GM19397 (cell line): ENCODE measurements at regions not wholly inside any gene's neighbourhood (a gene's known extent, or its start where the extent isn't known, plus 50 kb on each side); places are given as distances from the start of the nearest gene placed in this dataset.
"Not testable (repeated sequence)": the region's sequence is repeated elsewhere in the genome, so short reads cannot be mapped to it uniquely, and the experiment has no call there.

Source experiments
- ATAC-seq: cut with Tn5 transposase; IDR thresholded peaks from one replicate; pipeline ENCODE4 v1.9.1; 2021; ENCODE audit warnings: mild to moderate bottlenecking, moderate library complexity; ENCODE audit not compliant: unreplicated experiment

DNA sequence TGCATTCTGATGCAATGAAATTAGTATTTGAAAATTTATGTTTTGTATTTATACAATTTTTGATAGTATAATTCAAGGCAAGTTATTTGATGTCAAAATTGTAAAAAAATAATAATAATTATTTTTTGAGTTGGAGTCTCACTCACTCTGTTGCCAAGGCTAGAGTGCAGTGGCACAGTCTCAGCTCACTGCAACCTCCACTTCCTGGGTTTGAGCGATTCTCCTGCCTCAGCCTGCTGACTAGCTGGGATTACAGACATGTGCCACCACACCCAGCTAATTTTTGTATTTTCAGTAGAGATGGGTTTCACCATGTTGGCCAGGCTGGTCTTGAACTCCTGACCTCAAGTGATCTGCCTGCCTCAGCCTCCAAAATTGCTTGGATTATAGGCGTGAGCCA, 342.4 kb upstream of the ARPP21 start:
- ATAC-seq: not testable (repeated sequence)

DNA sequence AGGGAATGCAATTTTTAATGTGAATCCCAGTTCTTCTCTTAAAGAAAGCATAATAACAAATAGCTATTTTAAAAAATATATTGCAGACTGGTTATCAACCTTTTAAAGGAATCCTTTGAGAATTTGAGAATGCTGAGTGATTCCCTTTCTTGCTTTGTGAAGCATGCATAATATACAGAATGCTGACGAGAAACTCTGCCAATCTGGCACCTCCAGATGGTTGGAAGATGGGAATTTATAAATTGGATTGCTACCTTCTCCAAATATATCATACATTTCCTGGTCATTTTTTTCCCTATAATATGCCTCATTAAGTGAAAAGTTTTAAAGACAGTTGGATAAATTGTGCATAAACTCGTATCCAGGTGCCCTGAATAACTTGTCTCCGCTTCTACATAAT, 333.9 kb upstream of the ARPP21 start:
- no peak for ATAC-seq

DNA sequence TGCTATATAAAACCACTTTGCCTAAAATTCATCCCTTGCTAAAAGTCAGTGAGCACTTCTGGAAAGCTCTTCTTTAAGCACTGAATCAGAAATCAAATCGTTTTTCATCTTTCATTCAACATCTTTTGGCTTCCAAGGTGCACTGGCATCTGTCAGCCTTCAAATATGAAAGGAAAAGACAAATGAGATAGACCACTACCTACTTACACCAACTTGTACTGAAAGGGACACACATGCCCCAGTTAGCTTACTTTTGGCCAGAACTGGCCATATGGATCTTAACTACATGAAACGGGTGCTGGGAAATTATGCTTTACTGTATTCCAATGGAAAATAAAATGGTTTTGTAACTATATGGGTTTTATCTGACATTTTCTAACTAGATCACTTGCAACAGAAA, 332.0 kb upstream of the ARPP21 start:
- ATAC-seq: no peak

DNA sequence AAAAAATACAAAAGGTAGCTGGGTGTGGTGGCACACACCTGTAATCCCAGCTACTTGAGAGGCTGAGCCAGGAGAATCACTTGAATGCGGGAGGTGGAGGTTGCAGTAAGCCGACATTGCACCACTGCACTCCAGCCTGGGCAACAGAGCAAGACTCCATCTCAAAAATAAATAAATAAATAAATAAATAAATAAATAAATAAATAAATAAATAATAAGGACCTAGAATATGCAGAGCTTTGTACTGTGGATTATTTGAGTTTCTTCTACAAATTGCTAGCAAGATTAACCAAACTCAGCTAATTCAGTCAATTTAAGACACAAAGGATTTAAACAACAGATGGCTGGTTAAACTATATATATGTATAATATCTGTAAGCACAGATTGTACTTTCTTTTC, 322.5 kb upstream of the ARPP21 start:
- not testable (repeated sequence) for ATAC-seq

DNA sequence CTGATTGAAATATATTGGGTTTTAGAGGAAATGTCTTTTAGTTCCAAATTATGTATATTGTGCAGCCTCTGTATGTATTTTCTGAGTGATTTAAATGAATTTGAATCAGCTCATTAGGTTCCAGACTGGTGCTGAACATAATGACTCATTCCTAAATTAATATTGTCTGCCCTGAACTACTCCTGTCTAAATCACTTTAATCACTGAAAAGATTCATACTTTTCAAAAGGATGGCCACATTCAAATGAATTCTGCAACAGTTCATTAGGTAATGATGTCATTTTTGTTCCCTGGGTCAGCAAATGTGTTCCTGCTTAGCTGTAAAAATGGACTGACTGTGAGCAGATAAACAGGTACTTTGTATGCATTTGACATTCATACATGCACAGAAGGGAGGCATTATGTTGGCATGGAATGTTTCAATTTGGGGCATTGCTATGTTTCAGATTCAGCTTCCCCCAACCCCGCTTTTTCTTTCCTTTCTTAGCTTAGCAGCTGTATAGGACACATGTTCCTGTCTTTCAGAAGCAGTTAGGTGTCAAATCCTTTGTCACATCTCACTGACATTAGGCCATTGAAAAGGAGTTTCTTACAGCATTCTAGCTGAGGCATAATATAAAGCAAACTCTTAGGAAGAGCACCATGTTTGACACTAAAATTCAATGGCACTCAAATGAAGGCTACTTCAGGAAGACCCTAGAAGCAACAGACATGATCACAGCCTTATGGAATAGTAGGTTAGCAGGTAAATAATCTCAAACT, 318.5 kb upstream of the ARPP21 start:
- ATAC-seq: no peak

DNA sequence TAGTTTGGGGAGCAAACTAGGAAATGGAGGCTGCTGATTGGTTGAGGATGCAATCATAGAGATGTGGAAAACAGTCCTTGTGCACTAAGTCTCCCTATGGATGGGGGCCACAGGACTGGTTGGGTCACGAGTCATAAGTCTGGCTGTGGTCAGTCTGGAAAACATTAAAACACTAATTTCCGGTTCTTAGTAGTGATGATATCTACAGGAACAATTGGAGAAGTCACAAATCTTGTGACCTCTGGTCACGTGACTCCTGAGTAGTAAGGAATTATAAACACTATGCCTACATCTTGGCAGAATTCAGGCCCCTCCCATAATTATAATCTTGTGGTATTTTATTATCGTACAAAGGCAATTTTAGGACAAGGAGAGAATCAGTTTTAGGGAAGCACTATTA, 317.3 kb upstream of the ARPP21 start:
- ATAC-seq: no peak

DNA sequence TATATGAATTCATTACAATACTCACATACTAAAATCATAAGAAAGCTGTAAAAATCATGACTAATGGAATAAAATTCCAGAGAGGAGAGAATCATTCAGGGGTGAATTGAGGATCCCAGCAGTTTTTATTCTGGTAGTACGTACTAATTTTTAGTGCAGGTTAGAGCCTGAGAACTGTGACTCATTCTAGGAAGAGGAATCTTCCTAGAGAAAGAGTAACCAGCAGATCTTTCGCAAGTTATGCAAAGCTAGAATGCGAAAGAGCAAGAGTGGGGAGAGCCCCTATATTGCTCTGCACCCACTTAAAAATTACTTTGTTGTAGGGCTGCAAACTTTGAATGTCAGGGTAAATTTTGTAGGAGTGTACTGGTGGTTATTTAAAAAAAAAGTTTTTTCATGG, 303.6 kb upstream of the ARPP21 start:
- no peak for ATAC-seq

DNA sequence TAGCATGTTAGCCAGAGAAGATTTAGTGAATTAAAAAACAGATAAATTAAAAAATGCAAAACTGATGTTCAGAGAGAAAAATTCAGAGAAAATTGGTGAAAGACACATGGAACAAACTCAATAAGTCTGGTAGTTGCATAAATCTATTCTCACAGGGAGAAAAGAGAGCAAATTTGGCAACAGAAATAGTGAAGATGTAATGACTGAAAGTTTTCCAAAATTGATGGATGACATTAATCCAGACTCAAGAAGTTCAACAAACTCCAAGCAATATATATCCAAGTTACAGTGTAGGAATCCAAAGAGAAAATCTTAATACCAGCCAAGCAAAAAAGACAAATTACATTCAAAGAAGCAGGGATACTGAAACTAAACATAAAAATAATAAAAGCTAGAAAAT, 302.7 kb upstream of the ARPP21 start:
- no peak for ATAC-seq

DNA sequence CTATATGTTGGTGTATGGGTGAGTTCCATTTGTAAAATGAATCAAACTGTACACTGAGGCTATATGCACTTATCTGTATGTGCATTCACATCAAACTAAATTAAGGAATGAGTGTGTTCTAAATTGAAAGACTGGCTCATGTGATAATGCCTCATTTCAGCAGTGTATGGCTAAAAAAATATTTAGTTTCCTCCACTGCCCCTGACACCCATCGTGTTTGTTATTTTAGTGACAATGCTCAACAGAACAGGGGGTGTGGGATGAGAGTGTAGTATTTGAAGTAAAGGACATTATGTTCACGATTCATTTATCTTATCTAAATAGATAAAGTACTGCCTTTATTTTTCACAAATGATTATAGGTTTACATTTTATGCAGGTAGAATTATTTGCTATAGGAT, 301.1 kb upstream of the ARPP21 start:
- ATAC-seq: no peak

DNA sequence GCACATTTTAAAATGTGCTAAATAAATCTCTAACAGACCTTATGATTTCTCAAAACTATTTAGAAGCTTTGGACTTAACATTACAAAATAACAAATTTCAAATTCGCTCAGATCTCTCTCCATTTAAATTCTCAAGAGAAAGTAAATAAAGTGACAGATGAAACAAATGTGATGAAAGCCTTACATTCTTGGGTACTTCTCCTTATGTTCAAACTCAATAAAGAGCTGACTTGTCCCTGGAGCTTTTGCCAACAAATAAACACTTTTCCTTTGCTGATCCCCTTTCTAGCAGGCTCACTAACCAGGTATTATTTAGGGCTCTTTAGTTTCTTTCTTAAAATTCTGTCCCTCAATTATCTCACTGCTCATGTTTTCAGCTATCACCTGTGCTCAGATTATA, 259.1 kb upstream of the ARPP21 start:
- no peak for ATAC-seq

DNA sequence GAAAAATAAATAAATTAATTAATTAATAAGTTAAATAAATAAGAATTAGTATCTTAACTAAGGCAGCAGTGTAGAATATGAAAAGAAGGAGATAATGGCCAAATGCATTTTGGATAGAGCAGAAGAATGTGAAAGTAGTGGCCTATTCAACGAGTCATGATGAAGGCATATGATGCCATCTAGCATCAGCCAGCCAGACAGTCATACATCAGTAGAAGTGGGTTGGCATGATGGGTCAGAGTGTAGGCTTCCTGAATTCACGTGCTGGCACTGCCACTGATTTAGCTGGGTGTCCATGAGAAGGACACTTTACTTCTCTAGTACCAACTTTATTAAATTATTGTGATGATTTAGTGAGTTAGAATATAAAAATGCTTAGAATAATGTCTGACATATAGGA, 256.1 kb upstream of the ARPP21 start:
- no peak for ATAC-seq

DNA sequence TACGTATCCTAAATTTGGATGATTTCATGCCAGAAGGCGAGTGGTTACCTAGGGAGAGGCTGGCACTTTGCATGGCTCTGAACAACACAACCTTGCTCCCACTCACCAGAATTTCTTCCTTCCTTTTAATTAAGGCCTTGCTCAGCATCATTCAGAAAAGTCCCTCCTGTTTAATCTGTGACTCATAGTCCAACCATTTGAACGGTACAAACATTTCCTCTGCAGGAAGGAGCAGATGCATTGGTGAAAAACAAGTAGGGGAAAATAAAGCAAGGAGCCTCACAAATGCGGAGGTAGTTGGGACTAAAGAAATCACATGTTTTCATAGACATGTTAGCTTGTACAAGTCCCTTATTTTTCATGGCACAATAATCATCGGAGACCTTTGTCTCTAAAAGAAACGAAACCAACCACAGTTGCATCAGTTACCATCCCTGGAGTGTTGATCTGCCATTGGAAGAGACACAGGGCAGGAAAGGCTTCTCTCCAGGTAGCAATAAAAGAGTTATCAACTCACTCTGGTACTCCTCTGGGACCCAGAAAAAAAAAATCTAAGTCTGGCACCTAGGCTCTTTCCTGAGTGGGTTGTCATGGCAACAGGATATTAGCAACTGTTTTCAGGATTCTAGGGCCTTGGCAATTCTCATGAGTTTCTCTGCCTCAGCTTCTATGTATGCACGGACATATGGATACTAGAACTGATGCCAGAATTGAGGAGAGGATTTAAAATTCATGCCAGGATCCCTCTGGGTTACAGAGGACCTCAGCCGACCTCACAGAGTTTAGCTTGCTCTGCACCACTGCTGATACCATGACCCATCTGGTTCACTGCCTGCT, 255.4 kb upstream of the ARPP21 start:
- no peak for ATAC-seq

DNA sequence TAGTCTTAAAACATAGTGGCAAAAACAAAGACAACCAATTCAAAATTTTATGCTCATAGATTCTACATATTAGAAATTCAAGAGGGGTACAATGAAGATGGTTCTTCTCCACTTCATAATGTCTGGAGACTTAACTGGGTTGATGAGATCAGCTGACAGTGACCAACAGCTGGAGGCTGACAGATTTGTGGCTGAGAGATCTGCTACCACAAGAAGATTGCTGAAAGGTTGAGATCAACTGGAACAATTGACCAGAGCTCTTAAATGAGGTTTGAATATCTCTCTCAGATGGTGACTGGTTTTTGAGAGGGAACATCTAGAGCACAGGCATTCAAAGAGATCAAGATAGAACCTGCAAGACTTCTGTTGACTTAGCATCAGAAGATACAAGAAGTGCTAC, 254.1 kb upstream of the ARPP21 start:
- ATAC-seq: no peak

DNA sequence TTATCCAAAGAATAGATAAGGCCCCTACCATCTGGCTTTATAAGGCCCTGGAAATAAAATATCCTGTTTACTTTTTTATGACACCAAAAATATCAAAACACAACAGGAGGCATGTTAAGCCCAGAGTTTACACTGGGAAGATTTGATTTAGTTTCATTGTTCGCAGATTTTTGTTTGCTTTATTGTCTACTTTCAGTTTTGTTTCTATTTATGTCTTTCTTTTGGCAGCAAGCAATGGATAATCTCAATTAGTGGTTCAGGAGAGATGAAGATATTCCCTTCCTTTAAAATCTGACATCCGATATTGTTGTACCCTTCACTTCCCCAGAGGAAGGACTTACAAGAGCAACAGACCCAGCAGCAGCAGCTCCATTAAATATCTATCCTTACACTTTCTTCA, 249.4 kb upstream of the ARPP21 start:
- ATAC-seq: no peak

DNA sequence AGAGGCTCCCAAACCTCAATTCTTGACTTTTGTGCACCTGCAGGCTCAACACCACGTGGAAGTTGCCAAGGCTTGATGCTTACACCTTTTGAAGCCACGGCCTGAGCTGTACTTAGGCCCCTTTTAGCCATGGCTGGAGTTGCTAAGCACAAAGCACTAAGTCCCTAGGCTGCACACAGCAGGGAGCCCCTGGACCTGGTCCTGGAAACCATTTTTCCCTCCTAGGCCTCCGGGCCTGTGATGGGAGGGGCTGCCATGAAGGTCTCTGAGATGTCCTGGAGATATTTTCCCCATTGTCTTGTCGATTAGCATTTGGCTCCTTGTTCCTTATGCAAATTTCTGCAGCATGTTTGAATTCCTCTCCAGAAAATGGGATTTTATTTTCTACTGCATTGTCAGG, 247.1 kb upstream of the ARPP21 start:
- no peak for ATAC-seq

DNA sequence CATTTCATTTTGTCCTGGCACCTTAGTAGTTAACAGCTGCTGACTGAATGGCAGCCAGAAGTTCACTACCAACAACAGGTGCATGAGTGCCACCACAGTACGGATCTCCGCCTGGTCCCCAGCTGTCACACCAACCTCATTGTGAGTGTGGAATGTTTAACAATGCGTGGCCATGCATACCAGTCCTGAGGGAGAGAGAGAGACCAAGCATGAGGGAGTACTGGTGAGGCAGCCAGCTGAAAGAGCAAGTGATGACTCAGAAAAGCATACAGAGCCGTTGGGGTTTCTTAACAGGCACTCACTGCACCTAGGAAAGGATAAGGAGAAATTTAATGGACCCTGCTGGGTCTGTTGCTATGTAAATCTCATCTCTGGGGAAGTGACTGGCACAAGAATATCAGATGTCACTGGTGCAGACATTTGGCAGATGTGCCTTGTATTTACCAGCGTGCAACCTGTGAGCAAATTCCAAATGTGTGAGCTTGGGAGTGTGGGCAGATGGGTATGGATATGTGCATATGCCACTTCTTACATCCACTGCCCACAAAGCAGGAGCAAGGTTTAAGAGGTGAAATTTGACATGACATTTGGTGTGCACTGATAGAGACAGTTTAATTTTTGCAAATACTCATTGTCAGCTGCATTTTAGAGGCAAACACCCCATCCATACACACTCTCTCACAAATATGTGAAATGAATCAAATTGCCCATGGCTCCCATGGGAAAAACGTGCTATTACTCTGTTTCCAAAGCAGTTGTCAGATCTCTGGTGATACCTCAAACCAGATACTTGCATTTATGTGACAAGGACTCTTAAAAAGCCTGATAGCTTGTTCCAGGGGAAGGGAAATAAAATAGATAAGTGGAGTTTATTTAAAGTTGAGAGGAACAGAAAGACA, 245.2 kb upstream of the ARPP21 start:
- ATAC-seq: no peak

DNA sequence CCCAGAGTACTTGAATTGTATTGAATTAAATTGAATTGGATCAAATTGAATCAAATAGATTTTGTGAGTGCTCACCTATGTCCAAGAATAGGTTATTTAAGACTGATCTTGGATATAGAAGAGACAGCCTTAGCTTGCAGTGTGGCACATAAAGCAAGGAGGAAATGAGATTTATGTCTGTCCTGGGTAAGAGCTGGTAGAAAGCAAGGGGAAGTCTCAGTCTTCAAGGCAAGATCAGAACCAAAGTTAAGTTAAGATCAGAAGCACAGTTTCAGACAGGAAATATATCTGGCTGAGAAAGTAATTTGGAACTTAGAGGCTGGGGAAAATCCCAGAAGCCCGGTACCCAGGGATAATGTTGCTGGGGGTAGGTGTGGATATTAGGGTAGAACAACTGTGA, 244.4 kb upstream of the ARPP21 start:
- no peak for ATAC-seq

DNA sequence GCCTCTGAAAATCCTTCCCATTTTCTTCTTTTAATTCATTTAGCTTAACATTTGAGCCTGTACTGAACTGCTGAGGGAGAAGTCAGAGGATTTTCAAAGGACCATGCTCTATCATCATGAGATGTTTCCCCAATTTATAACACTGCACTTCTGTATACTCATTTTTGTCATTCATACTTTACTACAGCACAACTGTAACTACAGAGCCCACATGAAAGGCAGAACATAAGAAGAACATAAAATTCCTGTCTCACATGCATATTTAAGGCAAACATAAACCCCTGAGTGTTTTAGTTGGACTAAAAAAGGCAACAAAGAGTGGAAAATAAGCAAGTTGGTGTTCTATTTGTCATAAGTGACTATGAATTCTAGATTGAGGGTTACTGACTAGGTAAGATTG, 237.7 kb upstream of the ARPP21 start:
- no peak for ATAC-seq

DNA sequence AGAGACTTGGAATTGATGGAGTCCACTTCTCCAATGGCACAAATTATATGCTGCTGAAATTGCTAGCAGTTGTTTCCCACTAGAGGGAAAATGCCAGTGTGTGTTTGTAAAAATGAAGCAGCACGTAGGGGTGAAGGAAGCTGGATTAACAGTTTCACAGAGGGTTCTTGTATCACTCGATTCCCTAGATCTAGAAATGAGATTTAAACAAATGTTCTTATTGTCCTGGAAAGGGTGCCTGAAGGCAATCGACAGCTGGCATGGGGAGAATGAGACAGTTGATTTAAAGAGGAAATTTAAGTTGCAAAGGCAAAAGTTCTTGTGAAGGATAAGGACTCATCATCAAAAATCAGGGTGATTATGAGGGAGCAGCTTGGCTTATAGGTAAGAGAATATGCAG, 234.8 kb upstream of the ARPP21 start:
- no peak for ATAC-seq

DNA sequence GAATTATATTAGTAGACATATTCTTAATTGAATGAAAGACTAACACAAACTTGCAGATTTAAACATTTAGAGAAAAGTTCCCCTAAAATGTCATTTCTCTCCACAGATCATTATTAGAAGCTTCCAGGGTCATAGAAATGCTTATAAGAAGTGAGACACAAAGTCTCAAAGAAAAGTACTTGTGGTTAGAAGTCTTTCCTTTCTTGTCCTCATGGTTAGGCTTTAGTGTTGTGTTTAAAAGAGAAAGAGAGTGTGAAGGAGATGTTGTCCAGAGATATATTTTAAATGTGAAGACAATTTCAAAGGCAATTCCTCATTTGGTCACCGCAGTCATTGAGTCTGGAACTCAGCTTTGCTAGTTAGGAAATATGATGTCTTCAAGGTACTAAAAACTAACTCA, 230.4 kb upstream of the ARPP21 start:
- ATAC-seq: no peak

DNA sequence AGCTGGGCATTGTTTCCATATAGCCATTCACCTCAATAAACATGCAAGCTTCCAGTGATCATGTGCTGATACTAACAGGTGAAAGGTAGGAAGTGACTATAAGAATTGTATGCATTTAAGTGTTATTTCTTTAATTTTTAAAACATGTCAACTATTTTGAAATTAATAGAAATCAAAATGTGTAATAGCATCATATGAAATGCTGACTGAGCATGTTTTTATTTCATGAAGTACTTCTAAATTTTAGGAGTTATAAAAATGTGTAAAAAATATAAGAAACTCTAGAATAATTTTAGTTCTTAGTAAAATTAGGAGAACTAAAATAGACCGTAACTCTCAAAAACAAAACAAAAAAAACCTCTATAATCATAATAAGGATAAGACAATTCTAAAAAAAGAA, 229.3 kb upstream of the ARPP21 start:
- ATAC-seq: no peak
